ENCODE measurements at regions not wholly inside any gene's neighbourhood (a gene's known extent, or its start where the extent isn't known, plus 50 kb on each side); places are given as distances from the start of the nearest gene placed in this dataset.

- 95 to 98% (median 95%) methylated on average over 6 of the region's 6 CpGs for WGBS, 5 donors
- intact Hi-C loops (cut with DNase I; ENCODE audit: low total_unique reads): no loop called here
- TF ChIP-seq POLR2A (IDR thresholded peaks at IDR 0.05) (no peak), CTCF (IDR thresholded peaks at IDR 0.05) (no peak), POLR2AphosphoS5 (IDR thresholded peaks at IDR 0.05) (no peak), EP300 (IDR thresholded peaks at IDR 0.05) (no peak)
- Histone ChIP-seq H3K27me3 (no peaks in the 10 kb centered on the region), H3K4me3 (no peak overlapping the region), H3K4me1 (peaks cover 0 to 35% (median 11%) of the 10 kb centered on the region in 4 donors), H3K27ac (no peak overlapping the region), H3K36me3 (no peaks in the 10 kb centered on the region), H3K9me3 (no peaks in the 10 kb centered on the region)
- DNase-seq: no peak
Measured at GRCh38 chr9:565528-565927, 276.0 kb upstream of the DMRT1 start.

- H3K27me3 ChIP-seq: no peaks in the 10 kb centered on the region
- H3K36me3 ChIP-seq: no peaks in the 10 kb centered on the region
- intact Hi-C loops (cut with DNase I; ENCODE audit: low total_unique reads): no loop called here
- no peak overlapping the region for H3K4me3 ChIP-seq
- H3K4me1 ChIP-seq: peaks cover 10 to 48% (median 21%) of the 10 kb centered on the region in 4 donors
- DNase-seq: no peak
- H3K27ac ChIP-seq: no peak overlapping the region
- WGBS, 5 donors: 72 to 83% (median 77%) methylated on average over 4 of the region's 4 CpGs
- no peak for TF ChIP-seq POLR2AphosphoS5 (IDR thresholded peaks at IDR 0.05)
- TF ChIP-seq POLR2A (IDR thresholded peaks at IDR 0.05): no peak
- TF ChIP-seq CTCF (IDR thresholded peaks at IDR 0.05): no peak
- no peak for TF ChIP-seq EP300 (IDR thresholded peaks at IDR 0.05)
- no peaks in the 10 kb centered on the region for H3K9me3 ChIP-seq
Measured at GRCh38 chr9:567128-567746, 274.3 kb upstream of the DMRT1 start.

GRCh38 chr9:567747-568305 is 273.7 kb upstream of the DMRT1 start:
- Histone ChIP-seq H3K27ac (no peak overlapping the region), H3K4me1 (peaks cover 10 to 53% (median 21%) of the 10 kb centered on the region in 4 donors), H3K4me3 (no peak overlapping the region), H3K36me3 (no peaks in the 10 kb centered on the region), H3K27me3 (no peaks in the 10 kb centered on the region), H3K9me3 (no peaks in the 10 kb centered on the region)
- no peak for DNase-seq
- intact Hi-C loops (cut with DNase I; ENCODE audit: low total_unique reads): no loop called here
- TF ChIP-seq CTCF (IDR thresholded peaks at IDR 0.05): no peak
- TF ChIP-seq EP300 (IDR thresholded peaks at IDR 0.05): no peak
- no peak for TF ChIP-seq POLR2A (IDR thresholded peaks at IDR 0.05)
- TF ChIP-seq POLR2AphosphoS5 (IDR thresholded peaks at IDR 0.05): no peak
- WGBS, 5 donors: 32 to 57% (median 38%) methylated on average over 3 of the region's 3 CpGs

GRCh38 chr9:569296-569695 is 272.2 kb upstream of the DMRT1 start:
- Histone ChIP-seq H3K36me3 (no peaks in the 10 kb centered on the region), H3K4me3 (no peak overlapping the region), H3K27me3 (no peaks in the 10 kb centered on the region), H3K4me1 (peaks cover 12 to 67% (median 28%) of the 10 kb centered on the region in 4 donors), H3K27ac (no peak overlapping the region), H3K9me3 (no peaks in the 10 kb centered on the region)
- 62 to 92% (median 77%) methylated on average over 3 of the region's 3 CpGs for WGBS, 5 donors
- intact Hi-C loops (cut with DNase I; ENCODE audit: low total_unique reads): no loop called here
- DNase-seq: no peak
- TF ChIP-seq EP300 (IDR thresholded peaks at IDR 0.05) (no peak), POLR2A (IDR thresholded peaks at IDR 0.05) (no peak), POLR2AphosphoS5 (IDR thresholded peaks at IDR 0.05) (no peak), CTCF (IDR thresholded peaks at IDR 0.05) (no peak)
